Right atrium auricular region (tissue), 2 donors: ENCODE measurements at regions not wholly inside any gene's neighbourhood (a gene's known extent, or its start where the extent isn't known, plus 50 kb on each side); places are given as distances from the start of the nearest gene placed in this dataset.

Source experiments
- DNase-seq: peaks from one replicate; pipeline ENCODE4 v3.0.0-alpha.2; 2019; ENCODE audit warnings: low spot score
- H3K27ac ChIP-seq, 2 donors: fragments of 200-600 bp; sonication (generic); 1 replicate in 1 of 2; 2 replicates in 1 of 2; pipeline ENCODE4 v1.5.1; 2016 to 2019
- H3K27me3 ChIP-seq, 2 donors: fragments of 200-600 bp; sonication (generic); one replicate each; pipeline versions ENCODE4 v1.5.1 to v1.6.0; 2017 to 2019
- H3K36me3 ChIP-seq: fragments of 200-600 bp; sonication (generic); one replicate; pipeline ENCODE4 v1.5.1; 2016
- H3K4me1 ChIP-seq, 2 donors: fragments of 200-600 bp; sonication (generic); one replicate each; pipeline versions ENCODE4 v1.5.1 to v1.6.0; 2017 to 2019
- H3K4me3 ChIP-seq, 2 donors: fragments of 200-600 bp; sonication (generic); 1 replicate in 1 of 2; 2 replicates in 1 of 2; pipeline ENCODE4 v1.5.1; 2017 to 2019; ENCODE audit warnings: mild to moderate bottlenecking in 1 of 2, moderate library complexity in 1 of 2
- H3K9me3 ChIP-seq, 2 donors: fragments of 200-600 bp; sonication (generic); one replicate each; pipeline ENCODE4 v1.5.1; 2019
- CTCF ChIP-seq, 2 donors: fragments of 200-600 bp; sonication (generic); IDR thresholded peaks; one replicate each; pipeline ENCODE4 v1.5.1; 2019; ENCODE audit warnings: antibody characterized with exemption in 2 of 2

- no peaks in the 10 kb centered on the region for H3K9me3 ChIP-seq
- H3K27me3 ChIP-seq = no peaks in the 10 kb centered on the region
- TF ChIP-seq CTCF (IDR thresholded peaks at IDR 0.05) = no peak
- no peak for DNase-seq
- no peak overlapping the region for H3K27ac ChIP-seq
- no peak overlapping the region for H3K4me3 ChIP-seq
- no peaks in the 10 kb centered on the region for H3K4me1 ChIP-seq
- H3K36me3 ChIP-seq = no peaks in the 10 kb centered on the region
These were observed 127.2 kb upstream of the NPY2R start for GRCh38 chr4:155081222-155081621.

- Histone ChIP-seq H3K27ac (no peak overlapping the region), H3K4me3 (no peak overlapping the region), H3K4me1 (no peaks in the 10 kb centered on the region), H3K27me3 (no peaks in the 10 kb centered on the region), H3K9me3 (no peaks in the 10 kb centered on the region), H3K36me3 (no peaks in the 10 kb centered on the region)
- TF ChIP-seq CTCF (IDR thresholded peaks at IDR 0.05) = no peak
- DNase-seq = no peak
These were observed 122.4 kb upstream of the NPY2R start for GRCh38 chr4:155085843-155086530.

GRCh38 chr4:155094201-155094820, 114.1 kb upstream of the NPY2R start:
- Histone ChIP-seq H3K4me1 (no peaks in the 10 kb centered on the region), H3K27ac (no peak overlapping the region), H3K27me3 (no peaks in the 10 kb centered on the region), H3K9me3 (no peaks in the 10 kb centered on the region), H3K36me3 (no peaks in the 10 kb centered on the region), H3K4me3 (no peak overlapping the region)
- no peak for DNase-seq
- no peak for TF ChIP-seq CTCF (IDR thresholded peaks at IDR 0.05)

- Histone ChIP-seq H3K9me3 (no peaks in the 10 kb centered on the region), H3K4me3 (no peak overlapping the region), H3K36me3 (no peaks in the 10 kb centered on the region), H3K27me3 (no peaks in the 10 kb centered on the region), H3K4me1 (no peaks in the 10 kb centered on the region), H3K27ac (no peak overlapping the region)
- no peak for DNase-seq
- TF ChIP-seq CTCF (IDR thresholded peaks at IDR 0.05) = no peak
These were observed 109.2 kb upstream of the NPY2R start for GRCh38 chr4:155099231-155099630.

- no peaks in the 10 kb centered on the region for H3K4me1 ChIP-seq
- TF ChIP-seq CTCF (IDR thresholded peaks at IDR 0.05) = no peak
- H3K27me3 ChIP-seq = no peaks in the 10 kb centered on the region
- H3K36me3 ChIP-seq = no peaks in the 10 kb centered on the region
- DNase-seq = no peak
- H3K4me3 ChIP-seq = no peak overlapping the region
- no peaks in the 10 kb centered on the region for H3K9me3 ChIP-seq
- H3K27ac ChIP-seq = no peak overlapping the region
These were observed 101.8 kb upstream of the NPY2R start for GRCh38 chr4:155106629-155107028.

- Histone ChIP-seq H3K27me3 (no peaks in the 10 kb centered on the region), H3K27ac (no peak overlapping the region), H3K36me3 (no peaks in the 10 kb centered on the region), H3K4me3 (no peak overlapping the region), H3K9me3 (no peaks in the 10 kb centered on the region), H3K4me1 (no peaks in the 10 kb centered on the region)
- DNase-seq = no peak
- TF ChIP-seq CTCF (IDR thresholded peaks at IDR 0.05) = no peak
These were observed 101.4 kb upstream of the NPY2R start for GRCh38 chr4:155107059-155107458.
